Germinal center (tissue), 1 donor: ENCODE measurements at regions not wholly inside any gene's neighbourhood (a gene's known extent, or its start where the extent isn't known, plus 50 kb on each side); places are given as distances from the start of the nearest gene placed in this dataset.
"Not testable (repeated sequence)": the region's sequence is repeated elsewhere in the genome, so short reads cannot be mapped to it uniquely, and the experiment has no call there.

Experiments used
- DNase-seq: peaks from one replicate; pipeline ENCODE4 v3.0.0; 2012; ENCODE audit warnings: mixed read lengths, low spot score

DNA sequence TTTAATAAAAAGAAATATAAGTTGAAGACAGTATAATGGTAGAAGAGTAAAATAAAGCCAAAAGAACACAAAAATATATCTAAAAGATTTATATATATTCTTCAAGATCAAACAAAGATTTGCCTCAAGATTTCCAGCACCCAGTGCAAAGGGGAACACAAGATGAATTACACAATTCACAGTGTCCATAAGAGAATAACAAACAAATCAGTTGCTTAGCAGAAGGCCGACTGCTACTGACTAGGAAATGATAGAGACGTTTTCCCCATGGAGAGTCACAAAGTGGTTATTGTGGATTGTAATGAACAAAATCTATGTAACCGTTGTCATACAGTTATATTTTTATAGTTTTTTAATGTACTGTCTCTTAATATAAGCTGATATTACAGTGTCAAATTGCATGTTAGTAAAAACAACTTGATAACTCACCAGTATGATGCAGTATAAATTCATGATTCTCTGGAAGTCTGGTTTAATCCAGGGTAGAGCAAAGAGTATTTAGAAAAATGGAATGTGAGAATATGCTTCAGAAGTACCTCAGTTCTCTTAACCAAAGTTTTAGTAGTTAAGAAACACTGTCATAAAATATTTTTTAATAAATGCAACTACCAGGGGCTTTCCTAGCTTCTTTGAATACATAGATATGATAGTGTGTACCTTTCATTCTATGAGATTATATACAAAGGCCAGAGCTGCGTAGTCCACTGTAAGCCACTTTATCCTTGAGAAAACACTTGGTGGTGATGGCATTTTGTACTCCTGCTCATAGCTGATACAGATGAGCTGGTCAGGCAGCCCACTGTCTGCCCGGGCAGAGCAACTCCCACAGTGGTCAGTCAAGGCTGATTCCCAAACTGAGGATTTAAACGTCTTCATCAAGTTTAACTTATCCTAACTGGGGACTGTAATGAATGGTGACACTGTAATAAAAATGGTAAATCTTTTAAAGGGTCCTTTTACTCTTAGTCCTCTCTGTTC, 180.5 kb upstream of the DTNA start:
- no peak for DNase-seq

DNA sequence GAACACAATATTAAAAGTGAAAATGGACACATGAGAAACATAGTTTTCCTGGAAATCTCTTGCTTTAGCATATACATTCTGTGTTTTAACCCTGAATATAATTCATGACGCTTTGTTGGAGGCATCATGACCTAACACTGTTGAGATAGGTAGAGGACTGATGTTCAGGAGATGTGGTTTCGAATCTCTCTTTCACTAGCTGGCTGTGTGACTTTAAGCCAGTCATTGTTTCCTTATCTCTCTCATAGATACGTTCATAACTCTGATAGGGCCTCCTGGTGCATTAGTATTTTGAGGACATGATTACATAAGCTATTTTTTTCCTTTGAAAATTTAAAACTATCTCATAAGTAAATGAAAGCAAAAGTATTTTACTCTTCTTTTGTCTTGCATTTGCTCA, 179.0 kb upstream of the DTNA start:
- no peak for DNase-seq

DNA sequence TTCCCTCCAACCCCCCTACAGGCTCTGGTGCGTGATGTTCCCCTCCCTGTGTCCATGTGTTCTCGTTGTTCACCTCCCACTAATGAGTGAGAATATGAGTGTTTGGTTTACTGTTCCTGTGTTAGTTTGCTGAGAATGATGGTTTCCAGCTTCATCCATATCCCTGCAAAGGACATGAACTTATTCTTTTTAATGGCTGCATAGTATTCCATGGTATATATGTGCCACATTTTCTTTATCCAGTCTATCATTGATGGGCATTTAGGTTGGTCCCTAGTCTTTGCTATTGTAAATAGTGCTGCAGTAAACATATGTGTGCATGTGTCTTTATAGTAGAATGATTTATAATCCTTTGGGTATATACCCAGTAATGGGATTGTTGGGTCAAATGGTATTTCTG, 175.5 kb upstream of the DTNA start:
- not testable (repeated sequence) for DNase-seq

DNA sequence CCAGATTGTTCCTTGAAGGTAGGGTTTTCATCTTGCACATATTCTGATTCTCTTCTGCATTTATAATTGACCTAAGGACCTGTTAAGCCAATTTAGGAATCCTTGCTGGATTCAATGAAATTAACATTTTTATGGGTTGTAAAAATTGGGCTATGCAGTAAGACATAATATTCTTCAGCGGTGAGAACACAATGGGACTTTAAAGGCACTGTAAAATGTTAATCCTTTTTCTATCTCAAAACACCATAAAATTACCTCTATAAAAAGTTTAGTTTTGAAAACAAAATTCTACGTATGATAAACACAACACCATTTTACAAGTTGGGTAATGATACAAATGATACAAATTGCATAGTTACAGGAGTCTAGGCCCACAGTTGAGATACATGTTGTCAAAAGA, 169.2 kb upstream of the DTNA start:
- DNase-seq, result no peak

DNA sequence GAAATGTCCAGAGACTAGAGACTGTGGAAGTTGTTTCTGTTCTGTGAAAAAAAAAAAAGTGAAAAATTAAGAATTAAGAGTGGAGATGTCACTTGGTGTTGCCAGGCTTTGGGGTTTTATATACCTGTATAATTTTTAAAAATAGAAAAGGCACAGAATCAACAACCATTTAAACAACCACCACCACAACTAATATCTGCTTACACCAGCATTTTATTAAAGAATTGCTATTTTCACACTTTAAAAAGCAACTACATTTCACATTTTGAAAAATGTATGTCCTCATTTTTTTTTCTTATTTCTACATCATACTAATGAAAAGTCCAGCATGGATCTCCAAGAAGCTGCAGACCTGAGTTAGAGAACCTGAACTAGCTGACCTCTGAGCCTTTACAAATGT, 167.5 kb upstream of the DTNA start:
- DNase-seq, result no peak

DNA sequence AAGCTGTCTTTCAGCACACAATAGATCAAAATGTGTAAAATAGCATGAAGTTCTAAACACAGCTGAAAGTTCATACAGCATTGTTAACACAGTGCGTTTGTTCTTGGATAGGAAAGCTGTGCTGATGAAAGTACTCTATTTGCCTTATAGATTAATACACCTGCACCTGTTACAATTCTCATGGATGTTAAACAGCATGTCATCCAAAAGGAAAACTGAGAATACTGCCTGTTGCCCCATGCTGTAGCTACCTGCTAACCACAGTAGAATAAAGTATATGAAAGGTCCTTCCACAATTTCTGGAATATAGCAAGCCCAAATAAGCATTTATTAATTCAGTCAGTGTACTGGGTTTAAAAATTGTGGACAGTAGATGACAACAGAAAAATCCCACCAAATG, 166.7 kb upstream of the DTNA start:
- DNase-seq, result no peak

DNA sequence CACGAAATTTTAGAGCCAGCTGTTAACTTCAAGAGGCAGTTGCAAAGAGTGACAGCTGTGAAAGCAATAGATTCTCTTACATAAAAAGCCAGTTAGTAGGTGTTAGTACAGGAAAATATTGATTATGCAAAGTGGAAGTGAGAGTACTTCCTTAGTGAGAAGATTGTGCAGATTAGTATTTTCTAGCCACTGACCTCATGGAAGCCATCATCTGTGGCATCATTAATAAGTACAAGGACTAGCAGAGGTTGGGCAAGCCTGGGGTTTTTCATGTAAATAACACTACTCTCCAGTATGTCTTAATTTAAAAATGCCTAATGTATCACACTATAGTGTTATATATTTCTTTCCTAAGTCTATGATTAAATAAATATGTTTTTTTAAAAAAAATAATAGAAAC, 166.2 kb upstream of the DTNA start:
- DNase-seq, result no peak

DNA sequence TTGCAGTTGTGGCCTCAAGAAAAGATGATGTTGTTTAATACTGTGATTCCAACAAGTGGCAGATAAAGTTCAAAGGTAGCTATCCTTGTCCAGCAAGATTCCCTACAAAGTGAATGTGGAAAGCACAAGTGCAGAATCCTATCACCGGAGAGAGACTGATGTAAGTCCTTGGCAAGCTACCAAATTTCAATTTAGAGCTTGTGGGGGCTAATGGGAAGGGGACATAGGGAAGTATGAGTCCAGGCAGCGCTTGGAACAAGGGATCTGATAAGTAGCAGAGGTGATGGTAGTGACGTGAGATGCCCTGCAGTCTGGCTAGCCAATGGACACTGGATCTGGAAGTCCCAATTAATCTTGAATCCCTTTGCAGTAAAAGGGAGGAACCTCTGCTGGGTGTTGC, 165.2 kb upstream of the DTNA start:
- DNase-seq, result no peak

DNA sequence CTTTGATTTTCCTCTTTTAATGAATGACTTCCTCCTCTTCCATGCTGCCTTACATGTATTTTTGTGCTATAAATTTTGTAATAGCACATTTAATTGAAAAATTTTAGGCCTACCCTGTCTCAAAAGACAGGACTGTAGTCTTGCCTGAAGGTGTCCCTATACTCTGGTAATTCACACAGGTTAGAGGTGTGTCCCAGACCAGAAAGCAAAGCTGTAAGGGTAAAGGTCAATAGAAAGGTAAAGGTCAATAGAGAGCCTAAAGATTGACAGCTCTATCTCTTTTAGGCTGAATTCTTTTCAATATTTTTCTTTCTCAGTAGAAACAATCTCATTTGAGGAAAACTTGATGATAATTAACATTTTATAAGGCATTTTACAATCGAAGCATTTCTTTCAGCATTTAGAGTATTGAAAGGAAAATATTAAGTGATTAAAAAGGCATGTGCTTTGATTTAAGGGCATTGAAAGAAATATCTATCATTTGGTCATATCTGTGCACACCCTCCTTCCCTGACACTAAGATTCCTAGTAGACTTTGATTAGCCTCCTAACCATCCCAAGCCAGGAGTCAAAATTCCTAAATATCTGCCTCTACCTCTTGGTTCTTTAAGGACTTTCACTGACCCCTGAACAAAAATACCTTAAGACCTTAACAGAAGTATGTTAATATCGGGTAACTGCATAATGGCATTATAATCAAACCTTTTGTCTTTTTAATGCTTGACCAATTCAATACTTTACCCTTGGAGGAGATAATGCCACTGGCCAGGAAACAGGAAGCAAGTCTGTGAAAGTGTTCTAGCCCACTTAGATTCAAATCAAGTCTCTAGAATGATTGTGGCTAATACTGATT, 161.8 kb upstream of the DTNA start:
- no peak for DNase-seq

DNA sequence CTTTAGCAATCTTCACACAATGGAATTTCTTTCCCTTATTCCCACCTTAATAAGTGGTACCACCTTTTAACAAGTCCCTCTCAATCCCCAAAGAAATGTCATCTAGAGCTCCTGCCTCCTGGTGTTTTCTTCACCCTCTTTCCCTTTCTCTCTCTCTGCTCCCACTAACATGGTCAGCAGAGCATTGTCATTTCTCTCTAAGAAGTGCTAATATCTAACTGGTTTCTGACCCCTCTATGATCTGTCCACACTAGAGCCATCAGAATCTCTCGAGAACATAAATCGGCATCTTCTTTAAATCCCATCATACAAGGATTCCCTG, 161.2 kb upstream of the DTNA start:
- DNase-seq, result no peak

DNA sequence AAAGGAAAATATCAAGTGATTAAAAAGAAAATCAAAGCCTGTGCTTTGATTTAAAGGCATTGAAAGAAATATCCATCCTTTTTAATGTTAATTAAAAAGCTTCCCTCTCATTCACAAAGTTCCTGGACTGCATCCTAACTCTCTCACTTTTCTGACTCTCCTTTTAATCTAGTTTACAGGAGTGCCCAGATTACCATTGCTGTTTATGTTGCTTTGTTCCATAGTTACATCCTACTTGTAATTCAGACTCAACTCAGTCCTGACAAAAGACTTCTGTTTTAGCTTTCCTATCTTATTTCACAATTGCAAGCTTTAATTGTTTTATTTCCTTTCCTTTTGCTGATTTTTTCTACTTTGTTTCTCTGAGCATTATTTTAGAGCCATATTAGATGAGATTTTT, 160.7 kb upstream of the DTNA start:
- no peak for DNase-seq

DNA sequence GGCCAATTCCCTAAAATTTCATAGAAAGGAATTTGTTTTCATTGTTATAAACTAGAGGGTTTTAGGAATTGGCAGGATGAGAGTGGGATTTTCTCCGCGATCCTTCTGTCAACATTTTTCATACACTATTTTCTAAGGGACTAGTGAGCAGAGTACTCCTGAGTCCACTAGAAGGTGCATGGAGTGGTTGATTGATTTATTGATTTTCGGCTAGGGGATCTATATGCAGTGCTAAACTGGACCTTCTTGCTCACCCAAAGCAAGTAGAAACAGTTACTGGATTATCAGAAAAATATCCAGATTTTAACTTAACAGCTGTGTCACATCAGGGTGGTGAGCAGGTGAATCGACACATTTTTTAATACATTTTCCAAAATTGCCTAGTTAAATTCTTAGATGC, 159.9 kb upstream of the DTNA start:
- no peak for DNase-seq

DNA sequence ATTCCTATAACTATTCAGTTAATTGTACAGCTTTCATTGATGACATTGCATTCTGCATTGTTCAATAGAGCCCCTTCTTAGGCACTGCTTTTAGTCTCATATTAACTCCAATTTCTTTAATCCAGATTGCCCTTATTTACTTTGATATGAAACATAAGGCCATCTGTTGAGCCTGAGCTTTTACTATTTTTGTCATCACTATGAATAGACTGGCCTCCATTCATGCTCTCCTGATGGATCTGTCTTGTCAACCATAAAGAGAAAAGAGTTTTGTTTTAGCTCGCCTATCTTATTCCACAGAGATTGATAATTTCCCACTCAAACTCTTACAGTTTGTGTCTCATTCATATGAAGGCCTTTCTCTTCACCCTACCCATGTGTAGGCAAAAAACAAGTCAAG, 159.2 kb upstream of the DTNA start:
- DNase-seq, result no peak

DNA sequence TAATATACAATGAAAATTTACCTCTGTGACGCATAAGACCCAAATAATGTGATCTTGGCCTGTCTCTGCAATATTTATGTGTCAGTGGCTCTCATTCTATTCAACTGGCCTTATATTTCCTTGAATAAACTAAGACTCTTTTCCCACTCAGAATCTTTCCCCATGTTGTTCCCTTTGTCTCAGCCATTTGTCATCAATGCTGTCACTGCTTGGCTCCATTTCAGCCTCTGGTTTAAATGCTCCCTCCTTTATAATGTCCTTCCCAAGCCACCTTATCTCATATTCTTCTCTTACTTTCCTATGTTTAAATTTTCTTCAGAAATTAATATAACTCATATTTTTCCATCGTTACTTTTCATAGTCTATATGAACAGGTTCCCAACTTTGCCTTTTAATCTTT, 158.3 kb upstream of the DTNA start:
- no peak for DNase-seq

DNA sequence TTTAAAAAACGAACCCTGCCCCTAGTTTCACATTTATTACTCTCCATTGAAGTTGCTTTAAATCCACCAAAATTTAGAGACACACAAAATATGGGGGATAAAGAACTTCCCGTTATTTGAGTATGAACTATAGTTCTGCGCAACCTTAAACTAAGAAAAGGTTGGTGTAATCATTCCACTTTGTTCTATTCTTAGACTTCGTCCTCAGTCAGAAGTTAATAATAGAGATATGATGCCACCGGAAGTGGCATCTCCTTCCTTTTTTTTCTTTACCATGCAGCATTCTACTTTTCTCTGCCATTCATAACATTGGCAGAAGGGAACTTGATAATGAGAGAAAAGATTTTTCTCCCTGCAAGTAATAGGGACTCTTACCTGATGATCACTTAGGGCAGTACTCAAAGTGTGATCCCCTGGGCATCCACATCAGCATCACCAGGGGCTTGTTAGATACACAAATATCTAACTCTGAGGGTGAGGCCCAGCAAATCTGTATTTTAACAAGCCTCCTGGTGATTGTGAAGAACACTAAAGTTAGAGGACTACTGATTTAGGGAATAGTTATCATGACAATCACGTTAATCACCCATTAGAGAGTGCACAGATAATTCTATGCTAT, 147.7 kb upstream of the DTNA start:
- DNase-seq, result no peak

DNA sequence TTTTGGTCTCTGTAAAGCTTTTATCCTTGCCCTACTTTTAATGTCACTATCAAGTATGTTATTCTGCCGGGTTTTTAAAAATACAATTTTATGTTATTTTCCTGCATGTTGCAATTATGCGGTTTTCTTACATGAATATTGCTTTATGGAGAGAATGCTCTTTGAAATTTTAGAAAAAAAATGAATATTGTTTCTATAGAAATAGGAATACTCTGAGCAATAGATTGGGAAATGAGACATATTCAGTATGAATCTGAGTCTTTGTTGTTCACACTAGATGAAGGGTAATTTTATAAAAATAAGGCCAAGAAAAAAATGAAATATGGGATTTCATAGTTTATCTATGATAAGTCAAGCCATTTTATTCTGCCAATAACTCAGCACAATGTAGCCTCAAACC, 142.2 kb upstream of the DTNA start:
- no peak for DNase-seq

DNA sequence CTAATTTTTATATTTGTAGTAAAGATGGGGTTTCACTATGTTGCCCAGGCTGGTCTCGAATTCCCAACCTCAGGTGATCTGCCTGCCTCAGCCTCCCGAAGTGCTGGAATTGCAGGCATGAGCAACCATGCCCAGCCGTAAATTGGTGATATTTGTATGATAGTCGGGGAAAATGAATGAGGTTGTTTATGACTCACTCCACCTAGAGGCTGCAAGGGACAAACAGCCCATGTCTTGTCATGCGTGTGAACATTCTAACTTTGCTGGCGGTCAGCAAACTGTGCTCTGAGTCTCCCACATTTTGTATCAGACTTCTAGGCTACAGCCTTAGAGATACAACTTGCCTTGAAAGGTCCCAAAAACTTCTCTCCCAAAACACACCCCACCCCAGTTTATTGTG, 133.5 kb upstream of the DTNA start:
- no peak for DNase-seq

DNA sequence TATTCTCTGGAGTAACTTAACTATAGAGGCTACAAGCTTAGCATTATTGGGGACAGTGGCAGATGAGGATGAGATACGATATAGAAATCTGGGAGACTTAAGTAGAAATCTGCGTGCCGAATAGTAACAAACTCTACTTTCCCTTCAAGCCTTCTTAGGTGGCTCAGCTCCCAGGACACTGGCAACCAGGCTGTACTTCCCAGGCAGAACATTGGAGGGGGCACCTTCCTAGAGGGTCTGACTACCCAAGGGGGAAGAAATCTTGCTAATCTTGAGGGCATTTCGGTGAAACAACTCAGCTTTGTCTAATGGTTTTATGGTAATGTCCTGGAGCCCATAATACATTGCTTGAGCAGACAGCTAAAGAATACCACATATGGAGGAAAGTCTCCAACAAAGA, 126.2 kb upstream of the DTNA start:
- no peak for DNase-seq

DNA sequence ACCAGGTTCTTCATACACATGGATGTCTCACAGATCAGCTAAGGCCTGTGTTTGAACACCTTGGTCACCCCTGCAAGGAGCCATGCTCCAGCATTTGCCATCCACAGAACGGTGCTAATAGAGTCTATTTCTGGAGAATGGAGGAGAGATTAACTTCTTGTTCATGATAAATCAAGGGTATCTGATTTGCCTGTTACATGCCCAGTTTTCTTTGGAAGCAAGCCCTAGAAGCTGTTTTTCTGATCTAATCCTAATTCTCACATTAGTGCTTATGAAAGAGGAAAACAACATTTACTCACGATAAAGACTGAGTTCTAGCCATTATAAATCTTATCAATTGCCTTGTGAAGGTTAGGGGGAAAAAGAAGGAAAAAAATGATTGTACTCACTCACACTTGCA, 119.6 kb upstream of the DTNA start:
- DNase-seq, result no peak

DNA sequence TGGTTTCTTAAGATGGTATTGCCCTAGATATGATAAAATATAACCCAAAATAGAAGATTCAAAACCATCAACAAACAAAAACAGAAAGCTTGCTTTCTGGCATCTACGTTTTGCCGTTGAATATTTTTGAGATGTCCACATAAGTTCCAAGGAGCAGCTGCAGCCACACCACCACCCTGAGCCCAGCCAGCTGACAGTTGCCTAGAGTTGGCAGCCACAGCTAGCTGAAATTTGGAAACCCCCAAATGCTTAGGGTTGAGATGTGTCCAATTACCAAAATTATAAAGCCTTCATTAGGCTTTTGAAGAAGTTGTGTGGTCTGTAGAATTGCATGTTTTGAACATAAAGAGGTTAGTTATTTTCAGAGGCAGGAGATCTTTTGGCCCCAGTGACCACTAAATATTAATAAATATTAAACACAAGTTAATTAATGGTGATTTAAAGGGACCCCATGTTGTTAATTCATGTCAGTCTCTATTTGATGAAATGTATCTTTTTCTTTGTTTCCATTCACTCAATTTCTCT, 118.1 kb upstream of the DTNA start:
- no peak for DNase-seq

DNA sequence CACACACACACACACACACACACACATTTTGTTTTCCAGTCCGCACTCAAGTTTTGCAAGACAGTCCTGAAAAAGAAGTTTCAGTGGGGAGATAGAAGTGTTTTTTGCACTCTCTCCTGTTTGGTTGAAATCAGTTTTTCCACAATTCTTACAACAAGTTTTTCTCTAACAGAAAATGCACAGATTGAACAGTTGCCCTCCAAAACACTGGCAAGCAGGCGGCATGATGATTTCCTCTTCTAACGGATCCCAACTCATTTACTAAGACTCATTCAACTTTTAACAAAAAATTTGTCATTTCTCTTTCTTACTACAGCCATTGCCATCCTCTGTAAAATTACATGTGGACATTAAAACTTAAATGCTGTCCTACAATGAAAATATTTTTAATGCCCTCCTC, 117.6 kb upstream of the DTNA start:
- DNase-seq, result no peak

DNA sequence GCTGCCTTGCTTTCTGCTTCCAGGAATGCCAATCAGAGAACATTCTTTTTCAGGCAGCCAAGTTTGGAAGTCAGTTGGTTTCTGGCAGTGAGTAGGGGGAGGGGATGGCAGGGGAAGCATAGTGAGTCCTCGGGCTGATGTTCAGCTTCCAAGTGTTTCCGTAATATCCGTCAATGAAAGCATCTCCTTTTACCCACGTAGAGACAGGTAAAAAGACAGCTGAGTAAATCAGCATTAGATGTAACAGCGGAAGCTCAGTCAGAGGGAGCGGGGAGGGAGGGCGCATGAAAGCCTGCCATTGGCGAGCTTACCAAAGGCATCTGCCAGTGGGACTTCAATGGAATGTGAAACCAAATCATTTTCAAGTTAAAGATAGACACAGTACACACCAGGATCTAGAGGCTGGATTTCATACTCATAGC, 117.1 kb upstream of the DTNA start:
- DNase-seq, result no peak

DNA sequence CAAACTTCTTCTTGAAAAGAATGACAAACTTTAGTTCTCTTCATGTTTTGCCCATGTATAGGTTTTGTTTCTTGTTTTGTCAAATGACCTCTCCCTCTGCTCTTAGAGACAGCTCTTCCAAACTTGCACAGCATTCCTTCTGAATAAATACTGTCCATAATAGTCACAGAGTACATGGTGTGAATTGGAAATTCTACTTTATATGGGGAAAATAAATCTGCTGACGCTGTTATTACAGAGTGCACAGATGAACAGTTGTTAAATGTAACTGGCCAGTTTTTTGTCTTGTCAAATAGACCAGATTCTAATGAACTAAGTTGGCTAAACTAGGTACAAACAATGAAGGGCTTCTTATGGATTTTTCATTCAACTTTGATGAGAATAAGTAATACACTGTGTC, 115.8 kb upstream of the DTNA start:
- DNase-seq, result no peak
